ENCODE measurements at regions not wholly inside any gene's neighbourhood (a gene's known extent, or its start where the extent isn't known, plus 50 kb on each side); places are given as distances from the start of the nearest gene placed in this dataset.

GRCh38 chr9:13956107-13956506 is 357.8 kb downstream of the NFIB start:
- no peak for TF ChIP-seq CTCF (conservative IDR thresholded peaks at IDR 0.05; ENCODE audit: low read depth in 2 of 2)
- TF ChIP-seq ZNF331 (CRISPR knock-in tag; IDR thresholded peaks at IDR 0.05; ENCODE audit: low read depth): no peak
- TF ChIP-seq ZNF114 (CRISPR knock-in tag; IDR thresholded peaks at IDR 0.05): no peak
- no peak for TF ChIP-seq POLR2AphosphoS5 (IDR thresholded peaks at IDR 0.05; ENCODE audit: low read depth)

Data from GM23338 (cell line).